ENCODE measurements at regions not wholly inside any gene's neighbourhood (a gene's known extent, or its start where the extent isn't known, plus 50 kb on each side); places are given as distances from the start of the nearest gene placed in this dataset.

DNA sequence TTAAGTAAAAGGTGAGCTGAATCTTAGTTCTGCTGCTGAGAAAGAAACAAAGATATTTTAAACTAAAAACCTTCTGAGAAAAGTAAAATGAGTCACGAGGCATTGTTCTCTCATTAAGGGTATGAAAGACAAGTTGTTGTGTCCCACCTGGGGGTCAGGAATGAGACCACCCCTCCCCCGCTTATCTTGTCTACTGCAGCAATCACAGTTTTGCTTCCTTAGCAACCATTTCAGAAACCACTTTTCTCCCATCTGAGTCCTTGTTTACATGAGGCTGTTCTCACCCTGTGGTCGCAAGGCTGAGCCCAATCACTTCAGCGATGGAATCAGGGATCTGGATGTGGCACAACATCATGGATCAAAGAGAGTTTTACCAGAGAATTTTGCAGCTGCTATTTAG is 377.6 kb upstream of the NETO1 start:
- no peak for DNase-seq (ENCODE audit: low read depth, low spot score)
- Histone ChIP-seq H3K36me3 (ENCODE audit: control insufficient read depth, insufficient read depth, low read length) (no peaks in the 10 kb centered on the region), H3K27ac (ENCODE audit: low read length) (no peak overlapping the region), H3K4me3 (ENCODE audit: low read length) (no peak overlapping the region), H3K9me3 (ENCODE audit: control insufficient read depth, insufficient read depth, low read length) (no peaks in the 10 kb centered on the region), H3K27me3 (ENCODE audit: control insufficient read depth, insufficient read depth, low read length) (no peaks in the 10 kb centered on the region), H3K4me1 (ENCODE audit: control insufficient read depth, insufficient read depth, low read length) (no peaks in the 10 kb centered on the region; the same call in 1 of the 2 replicates)
- no CpG with 5 or more reads among the region's 4 CpGs for WGBS (ENCODE audit: insufficient coverage, insufficient read length)

DNA sequence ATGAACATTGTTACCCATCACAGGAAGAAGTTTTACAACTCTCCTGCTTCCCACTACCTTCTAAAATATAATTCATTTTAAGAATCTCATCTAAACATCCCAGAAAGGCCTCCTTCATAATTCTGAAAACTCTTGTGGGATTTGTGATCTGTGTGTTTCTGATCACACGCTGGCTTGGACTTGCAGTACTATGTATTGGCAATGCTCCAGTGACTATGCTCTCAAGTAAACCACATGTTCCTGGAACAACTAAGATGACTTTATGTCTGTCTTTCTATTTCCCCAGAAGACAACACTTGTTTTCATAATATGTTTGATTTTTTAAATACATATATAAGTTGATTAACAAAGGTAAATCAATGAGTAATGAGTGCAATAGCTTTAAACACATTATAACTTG is 376.6 kb upstream of the NETO1 start:
- Histone ChIP-seq H3K27ac (ENCODE audit: low read length) (no peak overlapping the region), H3K36me3 (ENCODE audit: control insufficient read depth, insufficient read depth, low read length) (no peaks in the 10 kb centered on the region), H3K4me1 (ENCODE audit: control insufficient read depth, insufficient read depth, low read length) (no peaks in the 10 kb centered on the region; the same call in 1 of the 2 replicates), H3K27me3 (ENCODE audit: control insufficient read depth, insufficient read depth, low read length) (no peaks in the 10 kb centered on the region), H3K4me3 (ENCODE audit: low read length) (no peak overlapping the region), H3K9me3 (ENCODE audit: control insufficient read depth, insufficient read depth, low read length) (no peaks in the 10 kb centered on the region)
- no CpG with 5 or more reads among the region's 1 CpG for WGBS (ENCODE audit: insufficient coverage, insufficient read length)
- DNase-seq (ENCODE audit: low read depth, low spot score): no peak

DNA sequence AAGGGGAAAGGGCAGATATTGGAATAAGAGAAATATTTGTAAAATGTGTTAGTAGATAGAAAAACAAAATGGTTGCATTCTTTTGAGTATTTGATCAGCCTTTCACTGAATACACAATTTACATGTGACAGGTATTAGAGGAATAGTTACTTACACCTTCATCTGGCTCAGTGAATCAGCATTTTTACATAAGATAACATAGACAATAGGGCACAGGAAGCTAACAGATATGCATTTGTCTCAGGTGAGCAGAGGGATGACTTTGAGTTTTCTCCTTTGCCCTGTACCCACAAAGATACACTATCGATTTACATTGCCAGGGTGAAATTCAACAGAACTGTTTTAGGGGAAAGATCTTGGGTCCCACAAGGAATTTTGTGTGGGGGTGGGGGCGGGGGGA is 373.1 kb upstream of the NETO1 start:
- Histone ChIP-seq H3K4me1 (ENCODE audit: control insufficient read depth, insufficient read depth, low read length) (no peaks in the 10 kb centered on the region; the same call in 1 of the 2 replicates), H3K36me3 (ENCODE audit: control insufficient read depth, insufficient read depth, low read length) (no peaks in the 10 kb centered on the region), H3K9me3 (ENCODE audit: control insufficient read depth, insufficient read depth, low read length) (no peaks in the 10 kb centered on the region), H3K27me3 (ENCODE audit: control insufficient read depth, insufficient read depth, low read length) (no peaks in the 10 kb centered on the region), H3K27ac (ENCODE audit: low read length) (no peak overlapping the region), H3K4me3 (ENCODE audit: low read length) (no peak overlapping the region)
- no peak for DNase-seq (ENCODE audit: low read depth, low spot score)
- no CpG with 5 or more reads among the region's 2 CpGs for WGBS (ENCODE audit: insufficient coverage, insufficient read length)

DNA sequence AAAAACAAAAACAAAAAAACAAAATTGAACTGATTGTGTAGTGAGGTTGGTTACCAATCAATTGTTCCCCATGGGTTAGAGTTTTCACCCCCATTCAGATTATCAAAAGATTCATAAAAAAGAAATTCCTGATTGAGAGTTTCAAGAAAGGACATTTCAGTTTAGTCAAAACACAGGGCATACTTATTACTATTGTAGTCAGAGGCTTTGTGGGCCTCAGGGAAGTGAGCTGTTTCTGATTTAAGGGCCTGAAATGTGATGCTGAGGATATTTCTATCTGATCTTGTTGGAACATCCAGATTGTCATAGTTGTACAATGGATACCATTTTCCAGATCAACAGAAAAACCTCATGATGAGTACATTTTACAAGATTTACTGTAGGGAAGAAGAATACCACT is 368.1 kb upstream of the NETO1 start:
- H3K27ac ChIP-seq (ENCODE audit: low read length): no peak overlapping the region
- no peaks in the 10 kb centered on the region for H3K9me3 ChIP-seq (ENCODE audit: control insufficient read depth, insufficient read depth, low read length)
- no peaks in the 10 kb centered on the region for H3K4me1 ChIP-seq (ENCODE audit: control insufficient read depth, insufficient read depth, low read length)
- no peak overlapping the region for H3K4me3 ChIP-seq (ENCODE audit: low read length)
- H3K36me3 ChIP-seq (ENCODE audit: control insufficient read depth, insufficient read depth, low read length): no peaks in the 10 kb centered on the region
- no peak for DNase-seq (ENCODE audit: low read depth, low spot score)
- H3K27me3 ChIP-seq (ENCODE audit: control insufficient read depth, insufficient read depth, low read length): no peaks in the 10 kb centered on the region

DNA sequence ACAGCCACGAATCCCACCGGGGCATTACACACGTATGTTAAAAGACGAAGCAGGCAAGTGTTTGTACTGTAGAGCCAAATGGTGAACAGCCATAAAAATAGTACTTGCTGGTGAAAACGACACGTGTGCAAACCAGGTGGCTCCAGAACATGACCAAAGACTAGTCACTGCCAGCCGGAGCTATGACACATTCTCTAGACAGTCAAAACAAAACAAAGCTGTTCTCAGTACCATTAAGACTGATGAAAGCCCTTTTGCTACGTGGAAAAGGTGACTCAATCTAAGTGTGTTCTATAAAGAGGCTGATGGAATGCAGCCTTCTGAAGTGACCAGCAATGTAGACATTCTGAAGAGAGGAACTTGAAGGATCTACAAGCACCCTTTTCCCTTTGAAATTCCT is 367.7 kb upstream of the NETO1 start:
- no peaks in the 10 kb centered on the region for H3K36me3 ChIP-seq (ENCODE audit: control insufficient read depth, insufficient read depth, low read length)
- no peak for DNase-seq (ENCODE audit: low read depth, low spot score)

DNA sequence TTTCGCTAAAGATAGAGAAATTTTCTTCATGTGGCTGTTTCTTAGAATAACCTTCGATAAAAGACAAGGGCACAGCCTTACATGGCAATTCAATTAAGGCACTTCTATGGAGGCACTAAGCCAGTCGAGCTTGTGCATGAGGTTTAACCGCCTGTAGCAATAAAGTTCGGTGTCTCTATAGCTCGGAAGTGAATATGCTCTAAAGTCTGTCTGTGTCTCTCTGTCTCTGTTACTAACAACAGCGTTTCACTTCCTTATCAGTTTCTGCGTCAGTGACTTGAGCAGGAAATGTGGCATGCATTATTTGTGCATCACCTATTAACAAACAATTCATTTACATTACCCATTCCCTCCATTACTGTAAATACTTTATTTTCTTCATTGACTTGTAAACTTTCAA is 365.1 kb upstream of the NETO1 start:
- Histone ChIP-seq H3K27ac (ENCODE audit: low read length) (no peak overlapping the region), H3K4me1 (ENCODE audit: control insufficient read depth, insufficient read depth, low read length) (no peaks in the 10 kb centered on the region), H3K36me3 (ENCODE audit: control insufficient read depth, insufficient read depth, low read length) (no peaks in the 10 kb centered on the region), H3K27me3 (ENCODE audit: control insufficient read depth, insufficient read depth, low read length) (no peaks in the 10 kb centered on the region), H3K9me3 (ENCODE audit: control insufficient read depth, insufficient read depth, low read length) (no peaks in the 10 kb centered on the region), H3K4me3 (ENCODE audit: low read length) (no peak overlapping the region)
- no peak for DNase-seq (ENCODE audit: low read depth, low spot score)
- no CpG with 5 or more reads among the region's 8 CpGs for WGBS (ENCODE audit: insufficient coverage, insufficient read length)

More for the DNA sequence above, 367.7 kb upstream of the NETO1 start:
- Histone ChIP-seq H3K4me3 (ENCODE audit: low read length) (no peak overlapping the region), H3K27ac (ENCODE audit: low read length) (no peak overlapping the region), H3K9me3 (ENCODE audit: control insufficient read depth, insufficient read depth, low read length) (no peaks in the 10 kb centered on the region), H3K4me1 (ENCODE audit: control insufficient read depth, insufficient read depth, low read length) (no peaks in the 10 kb centered on the region), H3K27me3 (ENCODE audit: control insufficient read depth, insufficient read depth, low read length) (no peaks in the 10 kb centered on the region)
- WGBS (ENCODE audit: insufficient coverage, insufficient read length): no CpG with 5 or more reads among the region's 8 CpGs

DNA sequence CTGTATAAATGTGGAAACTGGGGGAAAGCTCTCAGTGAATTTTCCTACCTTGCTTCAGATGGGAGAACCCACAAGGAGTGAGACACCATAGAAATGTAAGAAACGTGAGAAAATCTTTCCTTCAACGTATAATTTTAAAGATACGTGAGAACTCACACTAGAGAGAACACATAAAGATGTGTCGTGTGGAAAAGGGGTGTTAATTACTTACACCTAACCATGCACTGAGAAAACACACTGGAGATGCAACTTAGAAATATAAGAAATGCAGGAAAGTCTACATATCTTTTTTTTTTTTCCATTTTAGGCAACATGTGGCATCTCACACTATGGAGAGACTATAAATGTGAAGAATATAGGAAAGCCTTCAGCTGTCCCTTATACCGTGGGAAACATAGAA is 352.9 kb upstream of the NETO1 start:
- no peaks in the 10 kb centered on the region for H3K4me1 ChIP-seq (ENCODE audit: control insufficient read depth, insufficient read depth, low read length)
- DNase-seq (ENCODE audit: low read depth, low spot score): no peak
- no peak overlapping the region for H3K4me3 ChIP-seq (ENCODE audit: low read length)
- no CpG with 5 or more reads among the region's 5 CpGs for WGBS (ENCODE audit: insufficient coverage, insufficient read length)
- no peaks in the 10 kb centered on the region for H3K9me3 ChIP-seq (ENCODE audit: control insufficient read depth, insufficient read depth, low read length)
- no peaks in the 10 kb centered on the region for H3K27me3 ChIP-seq (ENCODE audit: control insufficient read depth, insufficient read depth, low read length)
- H3K27ac ChIP-seq (ENCODE audit: low read length): no peak overlapping the region
- H3K36me3 ChIP-seq (ENCODE audit: control insufficient read depth, insufficient read depth, low read length): no peaks in the 10 kb centered on the region

DNA sequence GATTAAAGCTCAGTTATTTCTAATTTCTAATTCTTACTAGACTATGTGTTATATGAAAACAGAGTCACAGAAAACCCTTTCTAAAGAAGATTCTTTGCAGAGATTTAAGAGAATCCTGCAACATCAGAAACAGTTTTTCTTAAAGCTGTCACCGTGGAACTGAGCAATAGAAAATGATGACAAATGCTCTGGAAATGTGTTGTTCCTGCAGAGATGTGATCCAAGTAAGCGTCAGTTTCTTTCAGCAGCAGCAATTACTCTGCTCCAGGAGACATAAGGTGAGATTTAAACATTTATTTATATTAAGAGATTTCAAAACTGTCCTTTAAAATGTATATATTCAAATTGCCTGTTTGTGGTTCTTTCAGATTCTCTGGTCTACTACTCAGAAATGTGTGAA is 350.5 kb upstream of the NETO1 start:
- H3K27ac ChIP-seq (ENCODE audit: low read length): no peak overlapping the region
- no peak overlapping the region for H3K4me3 ChIP-seq (ENCODE audit: low read length)
- WGBS (ENCODE audit: insufficient coverage, insufficient read length): no CpG with 5 or more reads among the region's 2 CpGs
- H3K4me1 ChIP-seq (ENCODE audit: control insufficient read depth, insufficient read depth, low read length): no peaks in the 10 kb centered on the region
- H3K27me3 ChIP-seq (ENCODE audit: control insufficient read depth, insufficient read depth, low read length): no peaks in the 10 kb centered on the region
- no peak for DNase-seq (ENCODE audit: low read depth, low spot score)
- H3K9me3 ChIP-seq (ENCODE audit: control insufficient read depth, insufficient read depth, low read length): no peaks in the 10 kb centered on the region
- no peaks in the 10 kb centered on the region for H3K36me3 ChIP-seq (ENCODE audit: control insufficient read depth, insufficient read depth, low read length)

DNA sequence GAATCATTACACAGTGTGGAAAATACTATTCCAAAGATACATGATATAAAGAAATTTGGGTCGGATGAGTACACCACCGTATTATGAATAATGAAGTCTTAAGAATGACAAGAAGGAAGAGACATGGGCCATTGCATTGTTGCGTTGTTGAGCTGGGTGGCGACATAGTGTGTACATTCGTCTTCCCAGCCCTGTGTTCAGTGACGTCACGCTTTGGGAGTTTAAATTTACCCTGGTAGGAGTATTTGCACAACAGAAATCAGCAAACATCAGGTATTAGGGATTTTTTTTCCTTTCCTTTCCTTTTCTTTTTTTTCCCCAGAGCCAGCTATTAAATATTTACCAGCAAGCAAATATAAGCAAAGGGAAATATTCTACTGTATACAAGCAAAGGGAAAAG is 347.2 kb upstream of the NETO1 start:
- no peaks in the 10 kb centered on the region for H3K27me3 ChIP-seq (ENCODE audit: control insufficient read depth, insufficient read depth, low read length)
- no peaks in the 10 kb centered on the region for H3K36me3 ChIP-seq (ENCODE audit: control insufficient read depth, insufficient read depth, low read length)
- no peaks in the 10 kb centered on the region for H3K9me3 ChIP-seq (ENCODE audit: control insufficient read depth, insufficient read depth, low read length)
- H3K4me3 ChIP-seq (ENCODE audit: low read length): no peak overlapping the region
- WGBS (ENCODE audit: insufficient coverage, insufficient read length): no CpG with 5 or more reads among the region's 7 CpGs
- H3K27ac ChIP-seq (ENCODE audit: low read length): no peak overlapping the region
- no peaks in the 10 kb centered on the region for H3K4me1 ChIP-seq (ENCODE audit: control insufficient read depth, insufficient read depth, low read length)
- no peak for DNase-seq (ENCODE audit: low read depth, low spot score)

DNA sequence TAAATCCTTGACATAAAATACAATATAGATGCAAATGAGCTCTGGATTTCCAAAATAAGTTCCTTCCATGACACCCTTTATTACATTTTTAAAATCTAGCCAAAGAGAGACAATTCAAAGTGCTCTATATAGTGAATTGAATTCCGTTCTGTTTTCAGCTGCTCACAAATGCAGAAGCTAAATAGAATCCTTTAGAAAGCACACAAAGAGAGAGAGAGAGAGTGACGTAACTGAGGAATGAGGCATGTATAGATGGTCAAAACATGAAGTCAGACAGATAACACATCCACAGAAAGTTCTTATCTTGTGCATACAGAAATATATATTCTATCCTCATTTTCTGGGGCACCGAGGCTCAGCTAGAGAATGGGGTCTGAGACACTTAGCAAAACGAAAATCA is 344.7 kb upstream of the NETO1 start:
- no peak overlapping the region for H3K27ac ChIP-seq (ENCODE audit: low read length)
- H3K9me3 ChIP-seq (ENCODE audit: control insufficient read depth, insufficient read depth, low read length): no peaks in the 10 kb centered on the region
- no CpG with 5 or more reads among the region's 4 CpGs for WGBS (ENCODE audit: insufficient coverage, insufficient read length)
- H3K4me3 ChIP-seq (ENCODE audit: low read length): no peak overlapping the region
- H3K36me3 ChIP-seq (ENCODE audit: control insufficient read depth, insufficient read depth, low read length): no peaks in the 10 kb centered on the region
- no peak for DNase-seq (ENCODE audit: low read depth, low spot score)
- no peaks in the 10 kb centered on the region for H3K4me1 ChIP-seq (ENCODE audit: control insufficient read depth, insufficient read depth, low read length)
- no peaks in the 10 kb centered on the region for H3K27me3 ChIP-seq (ENCODE audit: control insufficient read depth, insufficient read depth, low read length)

DNA sequence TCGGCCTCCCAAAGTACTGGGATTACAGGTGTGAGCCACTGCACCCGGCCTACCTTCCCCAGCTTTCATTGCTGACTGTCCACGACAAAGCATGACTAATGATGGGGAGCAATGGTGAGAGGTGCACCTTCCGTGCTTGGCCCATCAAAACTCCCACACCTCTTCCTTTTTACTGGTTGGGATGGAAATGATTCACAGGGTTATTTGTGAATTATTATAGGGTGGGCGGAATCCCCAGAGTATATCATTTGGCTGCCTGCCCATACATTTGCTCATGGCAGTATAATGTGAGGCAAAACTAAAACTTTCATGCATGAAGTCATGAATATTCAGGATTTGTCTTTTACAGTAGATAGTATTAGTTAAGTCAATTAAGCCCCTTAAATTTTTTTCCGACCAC is 334.2 kb upstream of the NETO1 start:
- Histone ChIP-seq H3K27me3 (ENCODE audit: control insufficient read depth, insufficient read depth, low read length) (no peaks in the 10 kb centered on the region), H3K36me3 (ENCODE audit: control insufficient read depth, insufficient read depth, low read length) (no peaks in the 10 kb centered on the region), H3K27ac (ENCODE audit: low read length) (no peak overlapping the region), H3K4me3 (ENCODE audit: low read length) (no peak overlapping the region), H3K9me3 (ENCODE audit: control insufficient read depth, insufficient read depth, low read length) (no peaks in the 10 kb centered on the region), H3K4me1 (ENCODE audit: control insufficient read depth, insufficient read depth, low read length) (no peaks in the 10 kb centered on the region)
- no peak for DNase-seq (ENCODE audit: low read depth, low spot score)
- no CpG with 5 or more reads among the region's 6 CpGs for WGBS (ENCODE audit: insufficient coverage, insufficient read length)

All from iPS DF 6.9 (cell line).